Left lung (tissue), 4 donors: ENCODE measurements at regions not wholly inside any gene's neighbourhood (a gene's known extent, or its start where the extent isn't known, plus 50 kb on each side); places are given as distances from the start of the nearest gene placed in this dataset.
"Not testable (repeated sequence)": the region's sequence is repeated elsewhere in the genome, so short reads cannot be mapped to it uniquely, and the experiment has no call there.

Experiments used
- ATAC-seq: fragments of 200-7000 bp; cut with Tn5 transposase; one replicate; pipeline ENCODE4 v1.9.1; 2020; ENCODE audit warnings: moderate library complexity
- DNase-seq, 4 donors: peaks; one replicate each; pipeline ENCODE4 v3.0.0-alpha.2; 2013 to 2020
- H3K27ac ChIP-seq, 2 donors: fragments of 200-600 bp; sonication (generic) in 1 of 2; one replicate each; pipeline versions ENCODE4 v1.5.0 to v1.8.0; 2020 to 2021
- H3K27me3 ChIP-seq, 2 donors: fragments of 200-600 bp; sonication (generic) in 1 of 2; one replicate each; pipeline versions ENCODE4 v1.5.0 to v1.8.0; 2020 to 2021
- H3K36me3 ChIP-seq, 2 donors: fragments of 200-600 bp; sonication (generic) in 1 of 2; one replicate each; pipeline versions ENCODE4 v1.5.0 to v1.8.0; 2020 to 2021
- H3K4me1 ChIP-seq, 2 donors: fragments of 200-600 bp; one replicate each; pipeline ENCODE4 v1.8.0; 2021
- H3K4me3 ChIP-seq, 2 donors: fragments of 200-600 bp; sonication (generic) in 1 of 2; one replicate each; pipeline versions ENCODE4 v1.5.0 to v1.8.0; 2020 to 2021; ENCODE audit warnings: mild to moderate bottlenecking in 1 of 2
- H3K9me3 ChIP-seq, 2 donors: fragments of 200-600 bp; sonication (generic) in 1 of 2; one replicate each; pipeline versions ENCODE4 v1.5.0 to v1.8.0; 2020 to 2021
- intact Hi-C, 2 donors: fragments of 100-400 bp; cut with DNase I; formaldehyde crosslinking; loops; one replicate each; pipeline versions ENCODE4 v1.11.2 to v1.14.2; 2022
- TF ChIP-seq, protein P1 (sequence below), 2 donors: fragments of 200-600 bp; sonication (generic) in 1 of 2; IDR thresholded peaks; one replicate each; pipeline versions ENCODE4 v1.5.0 to v1.8.0; 2021; ENCODE audit warnings: antibody characterized with exemption in 2 of 2
- donor health status: DM: no; HTN: yes; CAD: no.
- donor health status: DM: no; HTN: no; CAD: no.

DNA sequence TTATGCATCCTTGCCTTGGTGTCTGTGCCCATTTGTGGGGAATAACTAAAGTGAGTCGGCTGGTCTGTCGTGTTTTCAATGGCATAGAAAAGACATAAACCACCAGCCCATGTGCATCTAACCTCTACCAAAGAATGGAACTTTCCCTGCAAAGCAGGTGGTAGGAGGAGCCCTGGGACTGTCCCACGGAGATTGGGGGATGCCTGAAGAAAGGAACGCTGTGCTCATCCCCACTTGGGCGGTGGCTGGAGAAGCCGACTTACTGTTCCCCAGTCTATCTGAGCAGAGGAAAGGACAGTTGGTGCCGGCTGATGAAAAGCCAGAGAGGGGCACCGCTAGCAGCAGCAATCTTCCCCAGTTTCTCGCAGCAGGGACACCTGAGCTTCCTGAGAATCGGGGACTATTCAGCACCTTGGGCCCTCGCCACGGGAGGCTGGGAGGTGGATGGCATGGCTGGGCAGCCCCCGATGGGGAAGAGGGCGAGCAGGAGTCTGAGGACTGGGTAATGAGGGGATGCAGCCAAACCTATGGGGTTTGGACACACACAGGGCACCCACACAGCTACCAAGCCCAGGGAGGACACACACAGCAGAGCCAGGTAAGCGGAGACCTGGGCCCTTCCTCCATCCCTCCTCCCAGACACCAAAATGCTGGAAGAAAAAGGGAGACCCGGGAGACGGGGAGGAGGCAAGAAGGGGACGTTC is 53.7 kb upstream of the AGAP1 start:
- Histone ChIP-seq H3K27ac (no peak overlapping the region), H3K4me1 (no peaks in the 10 kb centered on the region), H3K9me3 (peaks cover 0 to 4% of the 10 kb centered on the region in 2 donors), H3K27me3 (no peaks in the 10 kb centered on the region), H3K36me3 (no peaks in the 10 kb centered on the region), H3K4me3 (no peak overlapping the region)
- TF ChIP-seq, protein P1, sequence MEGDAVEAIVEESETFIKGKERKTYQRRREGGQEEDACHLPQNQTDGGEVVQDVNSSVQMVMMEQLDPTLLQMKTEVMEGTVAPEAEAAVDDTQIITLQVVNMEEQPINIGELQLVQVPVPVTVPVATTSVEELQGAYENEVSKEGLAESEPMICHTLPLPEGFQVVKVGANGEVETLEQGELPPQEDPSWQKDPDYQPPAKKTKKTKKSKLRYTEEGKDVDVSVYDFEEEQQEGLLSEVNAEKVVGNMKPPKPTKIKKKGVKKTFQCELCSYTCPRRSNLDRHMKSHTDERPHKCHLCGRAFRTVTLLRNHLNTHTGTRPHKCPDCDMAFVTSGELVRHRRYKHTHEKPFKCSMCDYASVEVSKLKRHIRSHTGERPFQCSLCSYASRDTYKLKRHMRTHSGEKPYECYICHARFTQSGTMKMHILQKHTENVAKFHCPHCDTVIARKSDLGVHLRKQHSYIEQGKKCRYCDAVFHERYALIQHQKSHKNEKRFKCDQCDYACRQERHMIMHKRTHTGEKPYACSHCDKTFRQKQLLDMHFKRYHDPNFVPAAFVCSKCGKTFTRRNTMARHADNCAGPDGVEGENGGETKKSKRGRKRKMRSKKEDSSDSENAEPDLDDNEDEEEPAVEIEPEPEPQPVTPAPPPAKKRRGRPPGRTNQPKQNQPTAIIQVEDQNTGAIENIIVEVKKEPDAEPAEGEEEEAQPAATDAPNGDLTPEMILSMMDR (IDR thresholded peaks at IDR 0.05): no peak
- intact Hi-C loops: no loop called here
- DNase-seq (no peak), ATAC-seq (no peak)

DNA sequence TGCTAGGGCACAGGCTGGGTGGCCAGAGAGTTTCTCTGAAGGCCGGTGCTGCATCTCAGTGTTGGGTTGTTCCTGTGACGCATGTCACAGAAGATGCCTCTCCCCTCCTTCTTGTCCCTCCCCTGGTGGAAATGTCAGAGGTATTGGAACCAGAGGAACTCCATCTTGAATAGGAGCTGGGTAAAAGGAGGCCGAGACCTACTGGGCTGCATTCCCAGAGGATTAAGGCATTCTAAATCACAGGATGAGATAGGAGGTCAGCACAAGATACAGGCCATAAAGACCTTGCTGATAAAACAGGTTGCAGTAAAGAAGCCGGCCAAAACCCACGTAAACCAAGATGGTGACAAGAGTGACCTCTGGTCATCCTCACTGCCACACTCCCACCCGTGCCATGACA is 50.3 kb upstream of the AGAP1 start:
- H3K4me3 ChIP-seq, H3K27me3 ChIP-seq, H3K36me3 ChIP-seq, DNase-seq, H3K27ac ChIP-seq, H3K4me1 ChIP-seq, H3K9me3 ChIP-seq, intact Hi-C loops, ATAC-seq: not testable (repeated sequence)
